CD1c-positive myeloid dendritic cell (primary cell): ENCODE measurements at regions not wholly inside any gene's neighbourhood (a gene's known extent, or its start where the extent isn't known, plus 50 kb on each side); places are given as distances from the start of the nearest gene placed in this dataset.

ENCODE experiments used
- DNase-seq: peaks from one replicate; pipeline ENCODE4 v3.0.0-alpha.2; 2016; ENCODE audit errors: extremely low spot score

- DNase-seq: no peak
These were observed 226.8 kb downstream of the C6orf118 start for GRCh38 chr6:165082636-165083035.

DNA sequence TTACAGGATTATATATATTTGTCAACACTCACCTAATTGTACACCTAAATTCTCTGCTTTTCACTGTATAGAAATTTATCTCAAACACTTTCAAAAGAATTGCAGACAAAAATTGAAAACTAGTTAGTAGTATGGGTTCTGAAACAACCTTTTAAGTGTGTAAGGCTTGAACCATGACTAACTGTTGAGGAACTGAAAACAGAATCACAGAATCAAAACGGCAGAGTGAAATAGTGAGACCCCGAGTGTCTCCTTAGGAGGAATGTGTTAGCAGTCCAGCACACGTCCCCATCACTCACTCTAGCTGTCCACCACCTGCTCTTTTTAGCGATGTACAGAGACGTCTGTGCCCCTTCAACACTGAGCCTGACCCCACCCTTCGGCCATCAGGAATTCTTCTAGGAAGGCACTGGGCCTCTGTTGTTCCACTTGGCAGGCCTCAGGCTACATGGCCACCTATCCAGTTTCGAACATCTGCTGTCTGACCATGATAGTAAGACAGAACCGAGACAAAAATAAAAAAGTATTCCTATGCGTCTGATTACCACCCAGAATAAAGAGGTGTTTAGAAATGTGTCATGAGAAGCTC is 227.4 kb downstream of the C6orf118 start:
- no peak for DNase-seq

DNA sequence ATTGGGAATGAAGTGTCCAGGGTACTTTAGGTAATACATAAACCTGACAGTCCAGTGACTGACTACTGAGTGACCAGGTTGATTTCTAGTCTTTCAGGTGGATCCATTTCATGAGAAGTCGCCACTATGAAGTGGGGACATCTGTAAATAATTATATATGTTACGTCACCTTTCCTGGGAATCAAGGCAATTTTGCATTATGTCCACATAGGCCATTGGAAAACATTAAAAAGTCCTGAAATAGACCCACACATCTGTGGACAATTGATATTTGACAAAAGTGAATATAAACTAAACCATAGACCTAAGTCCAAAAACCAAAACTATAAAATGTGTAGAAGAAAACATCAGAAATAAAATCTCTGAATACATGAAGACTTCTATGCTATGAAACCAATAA is 231.5 kb downstream of the C6orf118 start:
- DNase-seq: no peak

DNA sequence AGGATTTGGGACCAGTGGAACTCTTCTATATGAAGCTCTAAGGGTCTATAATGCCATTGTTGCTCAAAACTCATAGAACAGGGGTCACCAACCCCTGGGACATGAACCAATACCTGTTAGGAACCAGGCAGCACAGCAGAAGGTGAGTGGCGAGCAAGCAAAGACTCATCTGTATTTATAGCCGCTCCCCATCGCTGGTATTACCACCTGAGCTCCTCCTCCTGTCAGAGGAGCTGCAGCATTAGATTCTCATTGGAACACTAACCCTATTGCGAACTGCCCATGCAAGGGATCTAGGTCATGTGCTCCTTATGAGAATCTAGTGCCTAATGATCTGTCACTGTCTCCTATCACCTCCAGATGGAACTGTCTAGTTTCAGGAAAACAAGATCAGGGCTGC is 237.5 kb downstream of the C6orf118 start:
- DNase-seq: no peak

- DNase-seq: no peak
These were observed 248.7 kb downstream of the C6orf118 start for GRCh38 chr6:165060720-165061119.

- DNase-seq: no peak
These were observed 250.4 kb downstream of the C6orf118 start for GRCh38 chr6:165059032-165059431.

DNA sequence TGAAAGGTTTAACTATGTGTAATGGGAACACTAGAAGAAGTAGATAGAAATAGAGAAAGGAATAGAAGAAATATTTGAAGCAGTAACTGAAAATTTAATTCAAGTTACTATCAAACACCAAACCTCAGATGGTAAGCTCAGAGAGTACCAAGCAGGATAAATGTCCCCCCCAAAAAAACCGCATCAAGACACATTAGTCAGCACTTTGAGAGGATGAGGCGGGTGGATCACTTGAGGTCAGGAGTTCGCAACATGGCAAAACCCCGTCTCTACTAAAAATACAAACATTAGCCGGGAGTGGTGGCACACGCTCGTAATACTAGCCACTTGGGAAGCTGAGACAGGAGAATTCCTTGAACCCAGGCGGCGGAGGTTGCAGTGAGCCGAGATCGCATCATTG is 253.1 kb downstream of the C6orf118 start:
- no peak for DNase-seq

DNA sequence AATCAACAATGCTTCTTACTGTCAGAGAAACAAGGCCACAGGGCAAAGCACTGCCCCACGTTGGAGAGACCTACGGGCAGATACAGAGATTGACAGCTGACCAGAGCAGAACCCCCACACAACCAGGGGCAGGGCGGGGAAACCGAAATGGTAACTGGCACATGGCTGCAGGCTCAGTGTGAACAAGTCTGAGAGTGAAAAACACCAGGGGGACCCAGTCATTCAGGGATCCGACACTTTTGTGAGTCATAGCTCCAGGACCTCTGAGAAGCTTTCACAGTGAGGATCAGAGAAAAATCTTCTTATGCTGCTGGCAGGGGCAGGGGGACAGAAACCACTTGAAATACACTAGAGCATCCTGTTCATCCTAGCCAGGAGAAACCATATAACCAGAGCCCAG is 254.2 kb downstream of the C6orf118 start:
- DNase-seq: no peak

DNA sequence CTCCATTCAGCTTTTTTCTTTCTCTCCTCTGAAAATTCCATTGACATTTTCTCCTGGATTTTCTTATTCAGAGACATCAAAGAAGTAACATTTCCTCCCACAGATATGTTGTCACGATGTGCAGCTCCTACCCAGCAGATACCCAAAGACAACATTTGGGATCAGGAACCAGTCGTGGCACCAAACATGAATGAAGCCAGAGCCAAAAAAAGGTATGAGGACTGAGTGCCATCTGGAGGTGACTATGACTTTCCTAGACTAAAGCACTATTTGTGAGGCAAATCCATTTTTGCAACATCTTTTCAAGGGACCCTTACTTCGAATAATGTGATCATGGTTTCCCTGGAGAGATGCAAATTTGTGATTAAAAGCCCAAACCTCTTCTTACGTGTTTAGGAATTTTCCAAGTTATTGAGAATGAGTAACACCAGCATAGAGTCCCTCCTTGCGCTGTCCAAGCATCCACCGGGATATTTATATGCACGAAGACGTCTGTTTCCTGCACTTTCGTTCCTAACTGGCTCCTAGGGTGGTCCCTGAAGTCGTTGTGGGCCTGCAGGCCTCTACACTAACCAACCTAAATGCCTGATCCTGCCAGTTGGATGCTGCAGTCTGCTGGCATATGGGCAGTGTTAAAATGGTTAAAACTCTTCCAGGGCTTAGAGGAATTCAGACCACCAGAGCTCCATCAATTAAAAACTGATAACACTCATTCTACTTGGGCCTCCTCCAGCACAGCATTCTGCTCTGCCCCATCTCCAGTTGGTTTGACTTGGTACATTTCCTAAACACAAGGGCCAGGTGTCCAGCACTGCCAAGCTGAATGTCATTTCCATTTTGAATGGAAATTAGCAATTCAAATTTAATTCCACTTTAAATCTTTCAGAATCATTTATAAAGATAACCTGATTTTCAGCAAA is 256.6 kb downstream of the C6orf118 start:
- no peak for DNase-seq

GRCh38 chr6:165049362-165049761 is 260.0 kb downstream of the C6orf118 start:
- no peak for DNase-seq

GRCh38 chr6:165047952-165048351 is 261.5 kb downstream of the C6orf118 start:
- DNase-seq: no peak

DNA sequence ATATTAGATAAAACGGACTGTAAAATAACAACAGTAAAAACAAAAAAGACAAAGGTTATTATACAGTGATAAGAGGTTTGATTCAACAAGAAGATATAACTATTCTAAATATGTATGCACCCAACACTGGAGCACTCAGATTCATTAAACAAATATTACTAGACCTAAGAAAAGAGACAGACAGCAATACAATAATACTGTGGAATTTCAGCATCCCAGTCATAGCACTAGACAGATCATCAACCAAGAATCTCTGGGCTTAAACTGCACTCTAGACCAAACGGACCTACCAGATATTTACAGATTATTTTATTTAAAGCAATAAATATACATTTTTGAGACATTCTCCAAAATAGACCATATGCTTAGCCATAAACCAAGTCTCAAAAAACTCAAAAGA is 263.8 kb downstream of the C6orf118 start:
- no peak for DNase-seq

GRCh38 chr6:165042912-165043311 is 266.5 kb downstream of the C6orf118 start:
- DNase-seq: no peak

- DNase-seq: no peak
These were observed 269.0 kb downstream of the C6orf118 start for GRCh38 chr6:165040440-165040839.

DNA sequence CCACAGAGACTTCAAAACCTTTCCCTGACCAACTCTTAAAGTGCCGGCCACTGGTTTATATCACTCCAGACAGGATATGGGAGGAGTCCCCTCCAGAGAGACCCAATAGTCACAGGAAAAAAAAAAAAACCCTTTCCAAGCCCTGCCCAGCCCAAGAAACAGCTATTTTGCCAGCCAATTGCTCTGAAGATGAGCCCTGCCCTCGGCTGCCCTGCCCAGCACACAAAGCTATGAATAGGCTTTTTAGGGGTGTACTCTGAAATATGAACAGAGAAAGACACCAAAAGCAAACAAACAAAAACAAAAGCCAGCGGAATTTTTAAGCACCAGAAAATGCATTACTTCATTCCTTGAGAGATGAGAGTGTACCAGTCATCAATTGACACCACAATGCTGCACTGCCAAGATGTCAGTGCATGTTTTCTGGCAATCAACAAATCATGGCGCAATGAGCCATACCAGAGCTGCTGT is 275.1 kb downstream of the C6orf118 start:
- no peak for DNase-seq

- DNase-seq: no peak
These were observed 277.9 kb downstream of the C6orf118 start for GRCh38 chr6:165031502-165031901.

DNA sequence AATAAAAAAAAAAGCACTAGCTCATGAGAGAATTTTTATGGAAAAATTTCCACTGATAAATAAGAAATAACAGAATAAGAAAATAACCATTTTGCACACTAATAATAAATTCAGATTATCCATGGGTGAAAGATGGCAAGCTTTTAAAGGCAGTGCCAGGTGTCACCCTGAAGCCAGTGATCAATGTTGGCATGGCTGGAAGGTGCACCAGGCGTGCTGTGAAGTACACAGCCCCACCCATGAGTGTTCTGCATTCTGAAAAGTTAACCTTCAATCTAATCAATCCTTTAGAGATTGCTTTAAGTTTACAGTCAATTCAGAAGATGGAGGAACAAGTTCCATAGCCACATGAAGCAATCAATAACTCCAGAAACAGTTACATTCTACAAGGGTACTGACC is 284.4 kb downstream of the C6orf118 start:
- DNase-seq: no peak

DNA sequence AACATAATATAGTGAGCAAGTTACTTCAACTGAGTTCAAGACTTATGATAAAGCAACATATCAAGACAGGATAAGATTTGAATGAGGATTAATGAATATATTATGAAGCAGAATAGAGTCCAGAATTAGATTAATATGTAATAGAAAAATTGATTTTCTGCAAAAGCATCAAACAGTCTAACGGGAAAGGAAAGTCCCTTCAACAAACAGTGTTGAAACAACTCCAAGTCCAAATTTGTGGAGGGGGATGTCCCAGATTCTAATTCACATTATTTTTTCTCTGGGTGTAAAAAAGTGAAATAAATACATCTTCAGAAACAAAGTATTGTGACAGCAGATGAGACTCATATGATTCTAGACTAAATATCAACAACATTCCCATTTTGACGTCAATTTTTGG is 289.7 kb downstream of the C6orf118 start:
- DNase-seq: no peak

DNA sequence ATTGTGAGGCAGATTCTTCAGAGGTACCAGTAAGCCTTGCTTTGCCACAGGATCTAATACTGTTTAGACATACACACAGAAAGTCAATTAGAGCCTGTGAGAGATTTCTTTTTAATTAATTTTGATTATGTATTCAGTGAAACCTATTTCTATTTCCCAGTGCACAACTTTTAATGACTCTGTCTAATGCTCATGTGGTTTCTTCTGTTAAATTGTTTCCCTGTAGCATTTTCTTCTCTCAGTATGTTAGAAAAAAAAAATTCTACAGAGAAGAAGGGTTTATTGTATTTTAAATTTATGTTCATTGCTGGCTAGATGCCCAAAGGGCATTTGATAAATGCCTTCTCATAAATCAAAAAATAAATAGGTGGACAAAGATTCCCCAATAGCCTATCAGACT is 293.7 kb downstream of the C6orf118 start:
- DNase-seq: no peak

DNA sequence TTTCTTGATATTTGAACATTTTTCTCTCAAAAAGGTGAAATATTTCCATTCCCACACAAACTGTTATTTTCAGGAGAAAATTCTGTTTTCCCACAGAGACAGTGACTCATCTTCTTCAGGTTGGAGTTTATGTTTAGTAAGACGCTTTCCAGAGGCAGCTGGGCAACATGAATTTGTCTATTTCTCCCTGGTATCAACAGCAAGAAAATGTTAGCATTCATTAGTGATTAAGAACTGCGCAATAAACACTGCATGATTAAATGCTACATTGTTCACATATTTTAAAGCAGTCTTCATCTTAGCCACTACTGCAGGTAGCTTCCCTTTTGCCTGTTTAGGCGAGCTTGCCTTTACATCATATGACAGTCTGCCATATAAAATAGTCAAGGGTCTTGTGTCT is 295.7 kb downstream of the C6orf118 start:
- DNase-seq: no peak

- no peak for DNase-seq
These were observed 297.2 kb downstream of the C6orf118 start for GRCh38 chr6:165012183-165012582.

DNA sequence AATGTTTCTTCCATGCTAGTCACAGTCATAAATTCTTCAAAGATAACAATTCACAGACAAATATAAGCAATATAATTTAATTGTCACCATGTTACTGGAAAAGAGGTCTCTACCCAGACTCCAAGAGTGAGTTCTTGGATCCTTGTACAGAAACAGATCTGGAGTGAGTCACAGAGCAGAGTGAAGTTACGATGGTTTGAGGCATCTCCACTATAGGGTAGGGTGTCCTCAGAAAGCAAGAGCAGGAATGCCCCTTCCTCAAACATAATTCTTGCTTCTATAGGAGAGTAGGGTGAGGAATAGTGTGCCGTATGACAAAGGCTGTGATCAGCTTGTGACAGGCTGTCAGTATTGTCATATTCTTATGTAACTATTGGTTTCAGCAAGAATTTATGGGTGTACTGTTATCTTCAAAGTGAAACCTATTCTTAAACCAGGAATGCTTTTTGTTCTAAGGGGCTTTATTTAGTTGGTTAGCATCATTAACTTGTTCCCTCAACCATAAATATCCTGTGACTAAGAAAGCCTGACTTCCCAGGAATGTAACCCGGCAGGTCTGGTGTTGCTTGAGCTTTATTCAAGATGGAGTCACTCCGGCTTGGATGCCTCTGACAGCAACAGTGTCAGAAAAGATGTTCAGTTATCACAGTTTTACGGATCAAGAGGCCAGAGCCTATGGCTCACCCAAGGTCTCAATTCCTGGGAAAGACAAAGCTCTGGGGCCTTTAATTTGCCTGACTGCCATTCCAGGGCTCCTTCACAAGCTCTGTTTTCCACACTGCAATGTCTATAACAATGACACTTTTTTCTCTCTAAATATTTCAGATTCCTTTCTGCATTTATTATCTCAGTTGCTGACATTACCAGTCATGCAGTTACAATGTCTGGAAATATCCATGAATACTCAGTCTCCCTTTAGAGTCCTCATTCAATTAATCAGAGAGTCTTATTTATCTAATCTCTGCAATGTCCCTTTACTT is 298.6 kb downstream of the C6orf118 start:
- no peak for DNase-seq
